WTC11 (cell line): ENCODE measurements at regions not wholly inside any gene's neighbourhood (a gene's known extent, or its start where the extent isn't known, plus 50 kb on each side); places are given as distances from the start of the nearest gene placed in this dataset.

Experiments
- ATAC-seq: fragments of 200-7000 bp; cut with Tn5 transposase; 2 replicates; pipeline ENCODE4 v1.10.0; 2021; ENCODE audit warnings: mild to moderate bottlenecking, moderate library complexity
- CTCF ChIA-PET: fragments of 300-600 bp; sonication (Branson Sonifier 250); formaldehyde crosslinking; loops from one replicate; lab custom pipeline; 2021; ENCODE audit warnings: antibody characterized with exemption; lab: Charles Lee
- POLR2A ChIA-PET: fragments of 350-600 bp; sonication (Branson Sonifier 250); formaldehyde crosslinking; loops from one replicate; lab custom pipeline; 2021; ENCODE audit warnings: antibody characterized with exemption; lab: Charles Lee
- DNase-seq: peaks from one replicate; pipeline ENCODE4 v3.0.0; 2021; ENCODE audit warnings: low spot score
- H3K27ac Mint-ChIP-seq: 2 replicates; pipeline ENCODE4 v1.8.0; 2021; ENCODE audit warnings: mixed read lengths
- H3K27me3 Mint-ChIP-seq: 2 replicates; pipeline ENCODE4 v1.8.0; 2021; ENCODE audit warnings: low read depth, mild to moderate bottlenecking, moderate library complexity, mixed read lengths
- H3K36me3 Mint-ChIP-seq: 2 replicates; pipeline ENCODE4 v1.8.0; 2021; ENCODE audit warnings: mixed read lengths
- H3K4me1 Mint-ChIP-seq: 2 replicates; pipeline ENCODE4 v1.8.0; 2022; ENCODE audit warnings: mixed read lengths
- H3K4me3 Mint-ChIP-seq: 2 replicates; pipeline ENCODE4 v1.8.0; 2021; ENCODE audit warnings: mild to moderate bottlenecking, moderate library complexity, mixed read lengths
- H3K9me3 Mint-ChIP-seq: 2 replicates; pipeline ENCODE4 v1.8.0; 2021; ENCODE audit warnings: mixed read lengths
- CBFB ChIP-seq: sonication (generic); formaldehyde crosslinking; IDR thresholded peaks from 2 replicates; pipeline ENCODE4 v1.8.1; 2022; ENCODE audit warnings: mild to moderate bottlenecking, low read depth, missing genetic modification reagents
- ETV6 ChIP-seq: sonication (generic); formaldehyde crosslinking; IDR thresholded peaks from 2 replicates; pipeline ENCODE4 v1.8.1; 2022; ENCODE audit warnings: mild to moderate bottlenecking, missing genetic modification reagents
- KAT7 ChIP-seq: sonication (generic); formaldehyde crosslinking; IDR thresholded peaks from 2 replicates; pipeline ENCODE4 v1.8.1; 2023; ENCODE audit warnings: missing genetic modification reagents, mild to moderate bottlenecking, borderline replicate concordance
- NR2C2 ChIP-seq: sonication (generic); formaldehyde crosslinking; IDR thresholded peaks from 2 replicates; pipeline ENCODE4 v1.8.0; 2022; ENCODE audit warnings: mild to moderate bottlenecking, missing genetic modification reagents
- ZNF121 ChIP-seq: sonication (generic); formaldehyde crosslinking; IDR thresholded peaks from 2 replicates; pipeline ENCODE4 v1.8.0; 2023; ENCODE audit warnings: missing genetic modification reagents
- ZNF423 ChIP-seq: fragments of 250-450 bp; sonication (Bioruptor Pico); IDR thresholded peaks from 2 replicates; pipeline ENCODE4 v2.1.2; 2022; ENCODE audit warnings: mild to moderate bottlenecking, moderate library complexity
- TF ChIP-seq, protein P1 (sequence below): sonication (generic); formaldehyde crosslinking; IDR thresholded peaks from 2 replicates; pipeline ENCODE4 v1.8.0; 2023; ENCODE audit warnings: missing genetic modification reagents
- TF ChIP-seq, protein P2 (sequence below): sonication (generic); formaldehyde crosslinking; IDR thresholded peaks from 2 replicates; pipeline ENCODE4 v1.8.1; 2023; ENCODE audit warnings: mild to moderate bottlenecking, moderate library complexity, missing genetic modification reagents
- TF ChIP-seq, protein P3 (sequence below): sonication (generic); formaldehyde crosslinking; conservative IDR thresholded peaks from 2 replicates; pipeline ENCODE4 v1.8.1; 2022; ENCODE audit warnings: mild to moderate bottlenecking, missing genetic modification reagents
- TF ChIP-seq, protein P4 (sequence below): sonication (generic); formaldehyde crosslinking; IDR thresholded peaks from 2 replicates; pipeline ENCODE4 v1.8.1; 2022; ENCODE audit warnings: mild to moderate bottlenecking, moderate library complexity, missing genetic modification reagents
- TF ChIP-seq, protein P5 (sequence below): sonication (generic); formaldehyde crosslinking; IDR thresholded peaks from 2 replicates; pipeline ENCODE4 v1.8.0; 2023; ENCODE audit warnings: mild to moderate bottlenecking, missing genetic modification reagents
- TF ChIP-seq, protein P6 (sequence below): sonication (generic); formaldehyde crosslinking; IDR thresholded peaks from 2 replicates; pipeline ENCODE4 v1.8.0; 2022; ENCODE audit warnings: mild to moderate bottlenecking, missing genetic modification reagents
- TF ChIP-seq, protein P7 (sequence below): fragments of 250-450 bp; sonication (Bioruptor Pico); IDR thresholded peaks from 2 replicates; pipeline ENCODE4 v1.9.0; 2021; ENCODE audit warnings: mild to moderate bottlenecking, borderline replicate concordance

DNA sequence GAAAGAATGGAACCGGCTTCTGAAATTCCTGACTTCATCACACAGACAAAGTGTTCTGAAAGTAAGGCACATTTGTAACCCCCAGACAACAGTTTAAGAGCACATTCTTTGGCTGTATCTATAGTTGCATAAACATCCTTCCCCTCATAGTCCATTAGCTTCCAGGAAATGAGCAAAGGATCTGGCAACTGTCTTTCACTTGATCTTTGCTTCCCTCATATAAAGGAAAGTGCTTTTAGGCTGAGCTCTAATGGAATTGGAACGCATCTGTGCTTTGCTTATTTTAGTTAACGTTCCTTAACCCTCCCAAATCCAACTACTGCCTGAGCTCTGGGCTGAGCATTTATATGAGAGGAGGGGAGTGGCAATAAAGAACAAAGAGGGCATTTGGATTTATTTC lies 76.9 kb upstream of the API5 start (continued):
- no peak for TF ChIP-seq CBFB (CRISPR knock-in tag)
- TF ChIP-seq KAT7 = no peak

DNA sequence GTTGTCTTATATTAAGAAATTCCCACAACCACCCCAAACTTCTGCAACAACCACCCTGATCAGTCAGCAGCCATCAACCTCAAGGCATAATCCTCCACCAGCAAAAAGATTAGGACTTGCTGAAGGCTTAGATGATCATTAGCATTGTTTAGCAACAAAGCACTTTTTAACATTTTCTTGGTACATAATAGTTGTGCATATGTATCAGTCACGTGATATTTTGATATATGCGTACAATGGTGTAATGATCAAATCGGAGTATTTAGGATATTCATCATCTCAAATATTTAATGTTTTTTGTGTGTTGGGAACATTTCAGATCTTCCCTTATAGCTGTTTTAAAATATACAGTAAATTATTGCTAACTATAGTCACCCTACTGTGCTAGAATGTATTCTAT lies 73.5 kb upstream of the API5 start:
- H3K27me3 Mint-ChIP-seq = peaks cover 11% of the 10 kb centered on the region
- POLR2A ChIA-PET = no interaction called here
- peaks cover 12% of the 10 kb centered on the region for H3K9me3 Mint-ChIP-seq
- no peaks in the 10 kb centered on the region for H3K36me3 Mint-ChIP-seq
- no peaks in the 10 kb centered on the region for H3K4me1 Mint-ChIP-seq
- ATAC-seq (no peak), DNase-seq (no peak)
- H3K27ac Mint-ChIP-seq = no peak overlapping the region
- TF ChIP-seq, protein P1, sequence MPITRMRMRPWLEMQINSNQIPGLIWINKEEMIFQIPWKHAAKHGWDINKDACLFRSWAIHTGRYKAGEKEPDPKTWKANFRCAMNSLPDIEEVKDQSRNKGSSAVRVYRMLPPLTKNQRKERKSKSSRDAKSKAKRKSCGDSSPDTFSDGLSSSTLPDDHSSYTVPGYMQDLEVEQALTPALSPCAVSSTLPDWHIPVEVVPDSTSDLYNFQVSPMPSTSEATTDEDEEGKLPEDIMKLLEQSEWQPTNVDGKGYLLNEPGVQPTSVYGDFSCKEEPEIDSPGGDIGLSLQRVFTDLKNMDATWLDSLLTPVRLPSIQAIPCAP = no peak
- TF ChIP-seq, protein P2, sequence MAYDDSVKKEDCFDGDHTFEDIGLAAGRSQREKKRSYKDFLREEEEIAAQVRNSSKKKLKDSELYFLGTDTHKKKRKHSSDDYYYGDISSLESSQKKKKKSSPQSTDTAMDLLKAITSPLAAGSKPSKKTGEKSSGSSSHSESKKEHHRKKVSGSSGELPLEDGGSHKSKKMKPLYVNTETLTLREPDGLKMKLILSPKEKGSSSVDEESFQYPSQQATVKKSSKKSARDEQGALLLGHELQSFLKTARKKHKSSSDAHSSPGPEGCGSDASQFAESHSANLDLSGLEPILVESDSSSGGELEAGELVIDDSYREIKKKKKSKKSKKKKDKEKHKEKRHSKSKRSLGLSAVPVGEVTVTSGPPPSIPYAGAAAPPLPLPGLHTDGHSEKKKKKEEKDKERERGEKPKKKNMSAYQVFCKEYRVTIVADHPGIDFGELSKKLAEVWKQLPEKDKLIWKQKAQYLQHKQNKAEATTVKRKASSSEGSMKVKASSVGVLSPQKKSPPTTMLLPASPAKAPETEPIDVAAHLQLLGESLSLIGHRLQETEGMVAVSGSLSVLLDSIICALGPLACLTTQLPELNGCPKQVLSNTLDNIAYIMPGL (CRISPR knock-in tag) = no peak
- TF ChIP-seq ZNF121 (CRISPR knock-in tag) (no peak), ZNF423 (CRISPR knock-in tag) (no peak), ETV6 (CRISPR knock-in tag) (no peak), NR2C2 (CRISPR knock-in tag) (no peak)
- TF ChIP-seq, protein P3, sequence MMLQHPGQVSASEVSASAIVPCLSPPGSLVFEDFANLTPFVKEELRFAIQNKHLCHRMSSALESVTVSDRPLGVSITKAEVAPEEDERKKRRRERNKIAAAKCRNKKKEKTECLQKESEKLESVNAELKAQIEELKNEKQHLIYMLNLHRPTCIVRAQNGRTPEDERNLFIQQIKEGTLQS (CRISPR knock-in tag) = no peak
- TF ChIP-seq, protein P4, sequence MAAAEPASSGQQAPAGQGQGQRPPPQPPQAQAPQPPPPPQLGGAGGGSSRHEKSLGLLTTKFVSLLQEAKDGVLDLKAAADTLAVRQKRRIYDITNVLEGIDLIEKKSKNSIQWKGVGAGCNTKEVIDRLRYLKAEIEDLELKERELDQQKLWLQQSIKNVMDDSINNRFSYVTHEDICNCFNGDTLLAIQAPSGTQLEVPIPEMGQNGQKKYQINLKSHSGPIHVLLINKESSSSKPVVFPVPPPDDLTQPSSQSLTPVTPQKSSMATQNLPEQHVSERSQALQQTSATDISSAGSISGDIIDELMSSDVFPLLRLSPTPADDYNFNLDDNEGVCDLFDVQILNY (CRISPR knock-in tag) = no peak
- TF ChIP-seq, protein P5, sequence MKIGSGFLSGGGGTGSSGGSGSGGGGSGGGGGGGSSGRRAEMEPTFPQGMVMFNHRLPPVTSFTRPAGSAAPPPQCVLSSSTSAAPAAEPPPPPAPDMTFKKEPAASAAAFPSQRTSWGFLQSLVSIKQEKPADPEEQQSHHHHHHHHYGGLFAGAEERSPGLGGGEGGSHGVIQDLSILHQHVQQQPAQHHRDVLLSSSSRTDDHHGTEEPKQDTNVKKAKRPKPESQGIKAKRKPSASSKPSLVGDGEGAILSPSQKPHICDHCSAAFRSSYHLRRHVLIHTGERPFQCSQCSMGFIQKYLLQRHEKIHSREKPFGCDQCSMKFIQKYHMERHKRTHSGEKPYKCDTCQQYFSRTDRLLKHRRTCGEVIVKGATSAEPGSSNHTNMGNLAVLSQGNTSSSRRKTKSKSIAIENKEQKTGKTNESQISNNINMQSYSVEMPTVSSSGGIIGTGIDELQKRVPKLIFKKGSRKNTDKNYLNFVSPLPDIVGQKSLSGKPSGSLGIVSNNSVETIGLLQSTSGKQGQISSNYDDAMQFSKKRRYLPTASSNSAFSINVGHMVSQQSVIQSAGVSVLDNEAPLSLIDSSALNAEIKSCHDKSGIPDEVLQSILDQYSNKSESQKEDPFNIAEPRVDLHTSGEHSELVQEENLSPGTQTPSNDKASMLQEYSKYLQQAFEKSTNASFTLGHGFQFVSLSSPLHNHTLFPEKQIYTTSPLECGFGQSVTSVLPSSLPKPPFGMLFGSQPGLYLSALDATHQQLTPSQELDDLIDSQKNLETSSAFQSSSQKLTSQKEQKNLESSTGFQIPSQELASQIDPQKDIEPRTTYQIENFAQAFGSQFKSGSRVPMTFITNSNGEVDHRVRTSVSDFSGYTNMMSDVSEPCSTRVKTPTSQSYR (CRISPR knock-in tag) = no peak
- CTCF ChIA-PET = no interaction called here
- no peak overlapping the region for H3K4me3 Mint-ChIP-seq

DNA sequence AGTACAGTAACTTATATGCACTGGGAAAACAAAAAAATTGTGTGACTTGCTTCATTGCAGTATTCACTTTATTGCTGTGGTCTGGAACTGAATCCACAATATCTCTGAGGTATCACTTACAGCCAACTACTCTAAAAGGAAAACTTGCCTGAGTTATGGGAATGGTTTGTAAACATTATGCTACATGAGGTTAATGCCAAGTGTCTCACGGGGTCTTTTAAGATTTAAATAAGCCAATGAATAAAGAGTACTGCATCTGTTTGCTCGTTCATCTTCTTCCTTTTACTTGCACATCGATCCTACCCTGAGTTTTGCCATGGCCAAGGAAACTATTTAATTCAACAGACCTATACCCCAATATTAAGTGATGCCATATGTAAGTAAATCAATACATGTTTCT lies 72.0 kb upstream of the API5 start:
- TF ChIP-seq, protein P6, sequence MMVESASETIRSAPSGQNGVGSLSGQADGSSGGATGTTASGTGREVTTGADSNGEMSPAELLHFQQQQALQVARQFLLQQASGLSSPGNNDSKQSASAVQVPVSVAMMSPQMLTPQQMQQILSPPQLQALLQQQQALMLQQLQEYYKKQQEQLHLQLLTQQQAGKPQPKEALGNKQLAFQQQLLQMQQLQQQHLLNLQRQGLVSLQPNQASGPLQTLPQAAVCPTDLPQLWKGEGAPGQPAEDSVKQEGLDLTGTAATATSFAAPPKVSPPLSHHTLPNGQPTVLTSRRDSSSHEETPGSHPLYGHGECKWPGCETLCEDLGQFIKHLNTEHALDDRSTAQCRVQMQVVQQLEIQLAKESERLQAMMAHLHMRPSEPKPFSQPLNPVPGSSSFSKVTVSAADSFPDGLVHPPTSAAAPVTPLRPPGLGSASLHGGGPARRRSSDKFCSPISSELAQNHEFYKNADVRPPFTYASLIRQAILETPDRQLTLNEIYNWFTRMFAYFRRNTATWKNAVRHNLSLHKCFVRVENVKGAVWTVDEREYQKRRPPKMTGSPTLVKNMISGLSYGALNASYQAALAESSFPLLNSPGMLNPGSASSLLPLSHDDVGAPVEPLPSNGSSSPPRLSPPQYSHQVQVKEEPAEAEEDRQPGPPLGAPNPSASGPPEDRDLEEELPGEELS (CRISPR knock-in tag) = no peak
- TF ChIP-seq, protein P7, sequence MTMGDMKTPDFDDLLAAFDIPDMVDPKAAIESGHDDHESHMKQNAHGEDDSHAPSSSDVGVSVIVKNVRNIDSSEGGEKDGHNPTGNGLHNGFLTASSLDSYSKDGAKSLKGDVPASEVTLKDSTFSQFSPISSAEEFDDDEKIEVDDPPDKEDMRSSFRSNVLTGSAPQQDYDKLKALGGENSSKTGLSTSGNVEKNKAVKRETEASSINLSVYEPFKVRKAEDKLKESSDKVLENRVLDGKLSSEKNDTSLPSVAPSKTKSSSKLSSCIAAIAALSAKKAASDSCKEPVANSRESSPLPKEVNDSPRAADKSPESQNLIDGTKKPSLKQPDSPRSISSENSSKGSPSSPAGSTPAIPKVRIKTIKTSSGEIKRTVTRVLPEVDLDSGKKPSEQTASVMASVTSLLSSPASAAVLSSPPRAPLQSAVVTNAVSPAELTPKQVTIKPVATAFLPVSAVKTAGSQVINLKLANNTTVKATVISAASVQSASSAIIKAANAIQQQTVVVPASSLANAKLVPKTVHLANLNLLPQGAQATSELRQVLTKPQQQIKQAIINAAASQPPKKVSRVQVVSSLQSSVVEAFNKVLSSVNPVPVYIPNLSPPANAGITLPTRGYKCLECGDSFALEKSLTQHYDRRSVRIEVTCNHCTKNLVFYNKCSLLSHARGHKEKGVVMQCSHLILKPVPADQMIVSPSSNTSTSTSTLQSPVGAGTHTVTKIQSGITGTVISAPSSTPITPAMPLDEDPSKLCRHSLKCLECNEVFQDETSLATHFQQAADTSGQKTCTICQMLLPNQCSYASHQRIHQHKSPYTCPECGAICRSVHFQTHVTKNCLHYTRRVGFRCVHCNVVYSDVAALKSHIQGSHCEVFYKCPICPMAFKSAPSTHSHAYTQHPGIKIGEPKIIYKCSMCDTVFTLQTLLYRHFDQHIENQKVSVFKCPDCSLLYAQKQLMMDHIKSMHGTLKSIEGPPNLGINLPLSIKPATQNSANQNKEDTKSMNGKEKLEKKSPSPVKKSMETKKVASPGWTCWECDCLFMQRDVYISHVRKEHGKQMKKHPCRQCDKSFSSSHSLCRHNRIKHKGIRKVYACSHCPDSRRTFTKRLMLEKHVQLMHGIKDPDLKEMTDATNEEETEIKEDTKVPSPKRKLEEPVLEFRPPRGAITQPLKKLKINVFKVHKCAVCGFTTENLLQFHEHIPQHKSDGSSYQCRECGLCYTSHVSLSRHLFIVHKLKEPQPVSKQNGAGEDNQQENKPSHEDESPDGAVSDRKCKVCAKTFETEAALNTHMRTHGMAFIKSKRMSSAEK (CRISPR knock-in tag) = no peak
- no peak for ATAC-seq
- peaks cover 11% of the 10 kb centered on the region for H3K27me3 Mint-ChIP-seq
- no peaks in the 10 kb centered on the region for H3K36me3 Mint-ChIP-seq
- no peak overlapping the region for H3K27ac Mint-ChIP-seq
- H3K4me1 Mint-ChIP-seq = no peaks in the 10 kb centered on the region
- ChIA-PET POLR2A (no interaction called here), CTCF (no interaction called here)
- no peak for DNase-seq
- H3K9me3 Mint-ChIP-seq = peaks cover 12% of the 10 kb centered on the region
- H3K4me3 Mint-ChIP-seq = no peak overlapping the region
